ENCODE measurements at regions not wholly inside any gene's neighbourhood (a gene's known extent, or its start where the extent isn't known, plus 50 kb on each side); places are given as distances from the start of the nearest gene placed in this dataset.

DNA sequence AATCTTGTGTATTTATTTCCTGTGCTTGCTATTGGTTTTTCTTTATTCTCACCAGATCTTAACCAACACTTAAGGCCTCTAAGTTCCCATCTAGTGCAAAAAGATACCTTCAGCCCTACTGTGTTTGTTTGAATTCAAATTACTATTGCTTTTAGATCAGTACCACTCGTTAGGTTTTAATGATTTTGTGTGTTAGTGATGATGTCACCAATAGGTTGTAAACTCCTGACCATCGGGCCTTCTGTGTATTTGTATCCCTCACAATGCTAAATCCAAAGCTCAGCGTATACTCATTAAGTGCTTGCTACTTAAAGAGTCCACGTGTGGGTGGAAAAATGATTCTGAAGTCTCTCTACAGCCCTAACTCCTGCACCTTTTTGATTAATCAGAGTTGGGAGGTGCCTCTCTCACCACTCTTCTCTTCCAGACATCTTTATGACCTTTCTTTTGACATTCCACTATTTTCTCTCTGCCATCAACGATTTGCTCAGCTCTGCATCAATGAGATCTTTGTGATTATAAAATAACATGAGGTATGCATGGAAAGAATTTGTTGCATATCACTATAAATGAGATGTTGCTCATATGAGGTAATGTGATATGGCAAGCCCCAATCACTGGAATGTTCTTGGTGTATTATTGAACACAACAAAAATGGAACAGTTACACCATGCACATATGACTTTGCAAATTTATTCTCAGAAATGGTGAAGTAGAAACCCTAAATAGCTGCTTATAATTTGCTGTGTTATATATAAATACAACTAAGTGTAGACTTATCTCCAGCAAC, 55.1 kb upstream of the LAMA2 start:
- DNase-seq (ENCODE audit: low spot score) = no peak

- no peak for DNase-seq (ENCODE audit: low spot score)
Observed at GRCh38 chr6:128826606-128827005, 56.3 kb upstream of the LAMA2 start.

DNA sequence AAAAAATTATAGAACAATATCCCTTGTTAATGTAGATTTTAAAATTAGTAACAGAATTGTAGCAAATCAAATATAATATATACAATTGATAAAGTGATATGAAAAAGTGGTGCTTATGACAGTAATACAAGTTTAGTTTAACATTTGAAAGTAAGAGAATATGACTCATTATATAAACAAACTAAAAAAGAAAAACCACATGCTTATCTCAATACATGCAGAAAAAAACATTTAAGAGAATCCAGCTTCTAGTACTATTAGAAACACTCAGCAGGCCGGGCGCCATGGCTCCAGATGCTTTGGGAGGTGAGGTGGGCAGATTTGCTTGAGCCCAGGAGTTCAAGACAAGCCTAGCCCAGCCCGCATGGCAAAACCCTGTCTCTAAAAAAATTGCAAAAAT, 60.7 kb upstream of the LAMA2 start:
- no peak for DNase-seq (ENCODE audit: low spot score)

DNA sequence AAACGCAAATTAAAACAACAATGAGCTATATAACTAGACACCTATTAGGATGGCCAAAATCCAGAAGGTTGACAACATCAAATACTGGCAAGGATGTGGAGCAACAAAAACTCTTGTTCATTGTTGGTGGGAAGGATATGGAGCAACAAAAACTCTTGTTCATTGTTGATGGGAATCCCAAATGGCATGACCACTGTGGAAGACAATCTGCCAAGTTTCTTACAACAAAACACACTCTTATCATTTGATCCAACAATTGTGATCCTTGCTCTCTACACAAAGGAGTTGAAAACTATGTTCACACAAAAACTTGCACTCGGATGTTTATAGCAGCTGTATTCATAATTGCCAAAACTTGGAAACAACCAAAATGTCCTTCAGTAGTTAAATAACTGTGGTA, 61.8 kb upstream of the LAMA2 start:
- no peak for DNase-seq (ENCODE audit: low spot score)

DNA sequence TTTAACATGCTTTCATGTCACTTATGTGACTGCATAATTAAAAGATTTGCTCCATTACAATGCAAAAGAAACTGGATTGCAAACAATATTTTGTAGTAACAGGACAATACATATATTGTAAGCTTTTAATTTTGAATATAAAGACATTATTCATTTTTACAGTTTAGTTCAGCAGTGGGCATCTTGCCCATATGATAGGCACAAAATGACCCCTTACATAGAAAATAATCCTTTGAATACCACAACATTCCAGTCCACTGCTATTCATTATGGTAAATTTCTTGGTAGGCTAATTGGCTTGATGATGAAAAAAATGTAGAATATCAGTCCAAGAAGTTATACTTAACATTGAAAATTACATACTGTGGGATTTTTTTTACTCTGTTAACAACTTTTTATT, 74.1 kb upstream of the LAMA2 start:
- DNase-seq (ENCODE audit: low spot score) = no peak

DNA sequence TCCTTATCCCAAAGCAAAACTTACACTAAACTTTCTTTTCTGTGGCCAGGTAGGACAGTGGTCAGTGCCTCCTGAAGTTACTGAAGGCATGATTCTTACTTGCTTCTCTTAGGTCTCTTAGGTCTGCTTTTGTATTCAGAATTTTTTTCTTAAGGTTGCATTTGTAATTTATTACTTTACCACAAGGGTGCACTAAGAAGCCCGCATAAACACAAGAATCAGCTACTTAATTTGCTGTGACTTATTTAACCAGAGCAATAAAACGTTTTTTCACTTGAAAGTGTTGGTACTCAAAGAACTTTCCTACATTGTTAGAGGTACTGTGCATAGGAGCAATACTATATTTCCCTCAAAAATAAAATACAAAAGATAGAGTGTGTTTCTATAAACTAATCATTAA, 75.4 kb upstream of the LAMA2 start:
- no peak for DNase-seq (ENCODE audit: low spot score)

DNA sequence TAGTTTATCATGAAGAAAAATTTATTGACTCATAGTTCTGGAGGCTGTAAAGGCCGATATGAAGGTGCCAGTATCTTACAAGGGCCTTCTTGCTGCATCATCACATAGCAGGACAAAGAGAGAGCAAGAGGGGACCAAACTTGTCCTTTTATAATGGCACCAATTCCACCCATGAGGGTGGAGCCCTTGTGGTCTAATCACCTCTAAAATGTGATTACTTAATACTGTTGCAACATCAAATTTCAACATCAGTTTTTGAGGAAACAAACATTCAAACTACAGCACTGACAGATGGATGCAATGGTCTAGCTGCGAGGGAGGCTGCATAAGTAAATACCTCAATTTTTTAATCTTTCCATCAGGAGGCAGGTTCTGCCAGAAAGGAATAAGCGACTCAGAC, 76.7 kb upstream of the LAMA2 start:
- no peak for DNase-seq (ENCODE audit: low spot score)

- peak; percentile 13 for DNase-seq (ENCODE audit: low spot score)
Observed at GRCh38 chr6:128803911-128804310, 79.0 kb upstream of the LAMA2 start.

GRCh38 chr6:128801621-128802020, 81.3 kb upstream of the LAMA2 start:
- no peak for DNase-seq (ENCODE audit: low spot score)

GRCh38 chr6:128784266-128784665, 98.7 kb upstream of the LAMA2 start:
- no peak for DNase-seq (ENCODE audit: low spot score)

DNA sequence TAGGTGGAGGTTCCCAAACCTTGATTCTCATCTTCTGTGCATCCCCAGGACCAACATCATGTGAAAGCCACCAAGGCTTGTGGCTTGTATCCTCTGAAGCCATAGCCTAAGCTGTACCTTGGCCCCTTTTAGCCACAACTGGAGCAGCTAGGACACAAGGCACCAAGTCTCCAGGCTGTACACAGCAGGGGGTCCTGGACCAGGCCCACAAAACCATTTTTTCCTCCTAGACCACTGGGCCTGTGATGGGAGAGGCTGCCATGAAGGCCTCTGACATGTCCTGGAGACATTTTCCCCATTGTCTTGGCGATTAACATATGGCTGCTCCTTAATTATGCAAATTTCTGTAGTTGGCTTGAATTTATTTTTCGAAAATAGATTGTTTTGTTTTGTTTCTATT, 114.8 kb upstream of the LAMA2 start:
- no peak for DNase-seq (ENCODE audit: low spot score)

DNA sequence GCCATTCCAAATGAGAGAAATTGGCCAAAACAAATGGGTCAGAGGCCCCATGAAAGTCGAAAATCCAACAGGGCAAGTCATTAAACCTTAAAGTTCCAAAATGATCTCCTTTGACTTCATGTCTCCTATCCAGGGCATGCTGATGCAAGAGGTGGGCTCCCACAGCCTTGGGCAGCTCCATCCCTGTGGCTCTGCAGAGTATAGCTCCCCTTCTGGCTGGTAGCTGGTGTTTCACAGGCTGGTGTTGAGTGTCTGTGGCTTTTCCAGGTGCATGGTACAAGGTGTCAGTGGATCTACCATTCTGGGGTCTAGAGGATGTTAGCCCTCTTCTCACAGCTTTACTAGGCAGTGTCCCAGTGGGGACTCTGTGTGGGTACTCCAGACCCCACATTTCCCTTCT, 115.2 kb upstream of the LAMA2 start:
- DNase-seq (ENCODE audit: low spot score) = no peak

DNA sequence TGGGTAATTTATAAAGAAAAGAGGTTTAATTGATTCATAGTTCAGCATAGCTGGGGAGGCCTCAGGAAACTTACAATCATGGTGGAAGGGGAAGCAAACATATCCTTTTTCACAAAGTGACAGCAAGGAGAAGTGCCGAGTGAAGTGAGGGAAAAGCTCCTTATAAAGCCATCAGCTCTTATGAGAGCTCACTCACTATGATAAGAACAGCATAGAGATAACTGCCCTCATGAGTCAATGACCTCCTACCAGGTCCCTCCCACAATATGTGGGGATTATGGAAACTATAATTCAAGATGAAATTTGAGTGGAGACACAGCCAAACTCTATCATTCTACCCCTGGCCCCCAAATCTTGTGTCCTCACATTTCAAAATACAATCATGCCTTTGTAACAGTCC, 115.8 kb upstream of the LAMA2 start:
- DNase-seq (ENCODE audit: low spot score) = no peak

DNA sequence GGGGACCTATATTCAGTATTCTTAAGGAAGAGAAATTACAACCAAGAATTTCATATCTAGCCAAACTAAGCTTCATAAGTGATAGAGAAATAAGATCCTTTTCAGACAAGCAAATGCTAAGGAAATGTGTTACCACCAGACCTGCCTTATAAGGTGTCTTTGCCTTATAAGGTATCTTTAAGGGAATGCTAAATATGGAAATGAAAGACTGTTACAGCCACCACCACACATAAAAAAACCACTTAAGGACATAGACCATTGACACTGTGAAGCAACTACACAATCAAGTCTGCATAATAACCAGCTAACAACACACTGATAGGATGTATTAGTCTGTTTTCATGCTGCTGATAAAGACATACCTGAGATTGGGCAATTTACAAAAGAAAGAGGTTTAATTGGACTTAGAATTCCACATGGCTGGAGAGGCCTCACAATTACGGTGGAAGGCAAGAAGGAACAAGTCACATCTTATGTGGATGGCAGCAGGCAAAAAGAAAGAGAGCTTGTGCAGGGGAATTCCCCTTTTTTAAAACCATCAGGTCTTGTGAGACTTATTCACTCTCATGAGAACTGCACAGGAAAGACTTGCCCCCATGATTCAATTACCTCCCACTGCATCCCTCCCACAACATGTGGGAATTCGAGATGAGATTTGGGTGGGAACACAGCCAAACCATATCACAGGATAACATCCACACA, 119.2 kb upstream of the LAMA2 start:
- no peak for DNase-seq (ENCODE audit: low spot score)

DNA sequence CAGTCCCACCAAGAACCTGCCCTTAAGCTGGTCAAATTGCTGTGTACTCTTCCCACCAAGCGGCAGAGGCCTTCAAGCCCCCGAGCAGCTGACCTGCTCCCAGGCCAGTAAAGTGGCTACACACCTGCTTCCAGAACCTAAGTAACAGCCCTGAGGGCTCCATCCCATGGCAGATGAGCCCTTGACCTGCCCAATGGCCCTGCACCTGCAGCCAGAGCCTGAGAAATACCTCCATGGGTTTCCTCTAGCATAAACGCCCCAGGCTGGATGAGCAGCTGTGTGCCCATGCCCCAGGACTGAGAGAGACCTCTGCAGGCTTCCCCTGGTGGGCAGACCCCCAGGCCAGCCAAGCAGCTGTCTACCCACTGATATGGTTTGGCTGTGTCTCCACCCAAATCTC, 123.0 kb upstream of the LAMA2 start:
- DNase-seq (ENCODE audit: low spot score) = no peak

DNA sequence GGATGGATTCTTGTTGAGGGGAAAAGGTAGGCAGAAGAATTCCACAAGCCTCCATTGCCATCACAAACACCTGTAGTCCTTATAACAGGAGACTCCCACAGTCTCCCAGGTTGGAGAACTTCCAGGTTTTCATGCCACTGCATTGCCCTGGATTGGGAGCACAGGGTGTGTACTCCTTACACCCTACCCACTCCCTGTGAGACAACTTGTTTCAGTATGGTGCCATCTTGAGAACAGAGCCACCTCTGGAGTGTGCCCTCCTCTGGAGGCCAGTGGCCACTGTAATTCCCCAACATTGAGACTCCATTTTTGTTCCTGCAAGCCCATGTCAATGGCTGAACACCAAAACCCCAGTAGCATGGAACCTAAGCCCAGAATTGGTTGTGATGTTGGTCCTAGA, 123.5 kb upstream of the LAMA2 start:
- DNase-seq (ENCODE audit: low spot score) = no peak

- no peak for DNase-seq (ENCODE audit: low spot score)
Observed at GRCh38 chr6:128757961-128758360, 125.0 kb upstream of the LAMA2 start.

- no peak for DNase-seq (ENCODE audit: low spot score)
Observed at GRCh38 chr6:128754658-128755256, 128.2 kb upstream of the LAMA2 start.

- no peak for DNase-seq (ENCODE audit: low spot score)
Observed at GRCh38 chr6:128743974-128744765, 138.8 kb upstream of the LAMA2 start.

- no peak for DNase-seq (ENCODE audit: low spot score)
Observed at GRCh38 chr6:128742900-128743299, 140.0 kb upstream of the LAMA2 start.

- DNase-seq (ENCODE audit: low spot score) = no peak
Observed at GRCh38 chr6:128740951-128741350, 142.0 kb upstream of the LAMA2 start.

GRCh38 chr6:128739112-128739511, 143.8 kb upstream of the LAMA2 start:
- DNase-seq (ENCODE audit: low spot score) = no peak
